ENCODE measurements at regions not wholly inside any gene's neighbourhood (a gene's known extent, or its start where the extent isn't known, plus 50 kb on each side); places are given as distances from the start of the nearest gene placed in this dataset.
A peak's percentile ranks its signal among the peaks of the same experiment; 100 is the strongest.

- DNase-seq (ENCODE audit: low read depth in 4 of 4, low spot score in 1 of 4), result no peak
These were observed 357.3 kb upstream of the RASGEF1B start for GRCh38 chr4:81828991-81829390.

GRCh38 chr4:81827577-81828202 is 356.0 kb upstream of the RASGEF1B start:
- DNase-seq (ENCODE audit: low read depth in 4 of 4, low spot score in 1 of 4), result peak in 2 of 4 experiments; percentile 7 to 16

GRCh38 chr4:81826817-81827424 is 355.2 kb upstream of the RASGEF1B start:
- no peak for DNase-seq (ENCODE audit: low read depth in 4 of 4, low spot score in 1 of 4)

GRCh38 chr4:81826335-81826734 is 354.6 kb upstream of the RASGEF1B start:
- no peak for DNase-seq (ENCODE audit: low read depth in 4 of 4, low spot score in 1 of 4)

GRCh38 chr4:81818385-81818920 is 346.7 kb upstream of the RASGEF1B start:
- DNase-seq (ENCODE audit: low read depth in 4 of 4, low spot score in 1 of 4), result no peak

GRCh38 chr4:81816031-81816761 is 344.5 kb upstream of the RASGEF1B start:
- DNase-seq (ENCODE audit: low read depth in 4 of 4, low spot score in 1 of 4), result no peak

GRCh38 chr4:81814987-81815541 is 343.4 kb upstream of the RASGEF1B start:
- DNase-seq (ENCODE audit: low read depth in 4 of 4, low spot score in 1 of 4), result no peak

- no peak for DNase-seq (ENCODE audit: low read depth in 4 of 4, low spot score in 1 of 4)
These were observed 340.0 kb upstream of the RASGEF1B start for GRCh38 chr4:81811562-81812293.

- DNase-seq (ENCODE audit: low read depth in 4 of 4, low spot score in 1 of 4), result no peak
These were observed 336.4 kb upstream of the RASGEF1B start for GRCh38 chr4:81808011-81808672.

- no peak for DNase-seq (ENCODE audit: low read depth in 4 of 4, low spot score in 1 of 4)
These were observed 335.7 kb upstream of the RASGEF1B start for GRCh38 chr4:81807386-81807785.

- no peak for DNase-seq (ENCODE audit: low read depth in 4 of 4, low spot score in 1 of 4)
These were observed 334.8 kb upstream of the RASGEF1B start for GRCh38 chr4:81806485-81806884.

- no peak for DNase-seq (ENCODE audit: low read depth in 4 of 4, low spot score in 1 of 4)
These were observed 333.1 kb upstream of the RASGEF1B start for GRCh38 chr4:81804849-81805248.

GRCh38 chr4:81802285-81802846 is 330.7 kb upstream of the RASGEF1B start:
- no peak for DNase-seq (ENCODE audit: low read depth in 4 of 4, low spot score in 1 of 4)

GRCh38 chr4:81799371-81799770 is 327.7 kb upstream of the RASGEF1B start:
- DNase-seq (ENCODE audit: low read depth in 4 of 4, low spot score in 1 of 4), result no peak

GRCh38 chr4:81796790-81797528 is 325.3 kb upstream of the RASGEF1B start:
- DNase-seq (ENCODE audit: low read depth in 4 of 4, low spot score in 1 of 4), result no peak

GRCh38 chr4:81792521-81792920 is 320.8 kb upstream of the RASGEF1B start:
- no peak for DNase-seq (ENCODE audit: low read depth in 4 of 4, low spot score in 1 of 4)

GRCh38 chr4:81790477-81790876 is 318.8 kb upstream of the RASGEF1B start:
- DNase-seq (ENCODE audit: low read depth in 4 of 4, low spot score in 1 of 4), result no peak

GRCh38 chr4:81789741-81790399 is 318.2 kb upstream of the RASGEF1B start:
- DNase-seq (ENCODE audit: low read depth in 4 of 4, low spot score in 1 of 4), result no peak

- no peak for DNase-seq (ENCODE audit: low read depth in 4 of 4, low spot score in 1 of 4)
These were observed 317.5 kb upstream of the RASGEF1B start for GRCh38 chr4:81789158-81789557.
